K562 (cell line): ENCODE measurements at regions not wholly inside any gene's neighbourhood (a gene's known extent, or its start where the extent isn't known, plus 50 kb on each side); places are given as distances from the start of the nearest gene placed in this dataset.
A peak's percentile ranks its signal among the peaks of the same experiment; 100 is the strongest.

ENCODE experiments used
- ATAC-seq: fragments of 200-7000 bp; cut with Tn5 transposase; 3 replicates; pipeline ENCODE4 v1.9.1; 2020; ENCODE audit warnings: moderate library complexity
- BruUV-seq: library from RNA; stranded (reverse); fragments of 400-500 nt; replicated peaks from 2 replicates; lab custom pipeline; 2021; lab: Mats Ljungman, UMichigan
- CTCF ChIA-PET: fragments of 300-600 bp; formaldehyde crosslinking; extraction: SDS; loops from one replicate; lab custom pipeline; 2021; ENCODE audit warnings: low intra/inter-chr PET ratio; lab: Yijun Ruan, JAX
- POLR2A ChIA-PET: fragments of 300-600, 350-650 bp; sonication (Branson Sonifier 250); formaldehyde crosslinking; extraction: SDS; loops from one replicate; lab custom pipeline; 2021; ENCODE audit warnings: antibody characterized with exemption, inconsistent platforms; lab: Yijun Ruan, JAX
- DNase-seq, 4 experiments: peaks; one replicate each; pipeline versions ENCODE4 v3.0.0 to v3.0.0-alpha.2; 2011 to 2018; ENCODE audit warnings: low spot score in 3 of 4, mixed read lengths in 3 of 4; ENCODE audit errors: extremely low read depth in 1 of 4
- FAIRE-seq: peaks from 2 replicates; lab custom pipeline; 2011; peaks lifted over from hg19 to GRCh38; lab: Jason Lieb, UNC
- H2AFZ ChIP-seq: 2 replicates; pipeline ENCODE4 v1.6.0; 2011; ENCODE audit warnings: low read depth, low read length, control low read depth, inconsistent platforms
- H3K27ac ChIP-seq: fragments of 200-600 bp; 3 replicates; pipeline ENCODE4 v1.8.0; 2011; ENCODE audit warnings: low read depth, mild to moderate bottlenecking, control low read depth, inconsistent platforms, low read length, moderate library complexity, mixed read lengths; ENCODE audit errors: extremely low read depth
- H3K27me3 ChIP-seq, 2 experiments: fragments of 300-600 bp in 1 of 2; 2 replicates in 1 of 2; 3 replicates in 1 of 2; pipeline versions ENCODE4 v1.6.0 to v1.8.0; 2011; ENCODE audit warnings: inconsistent platforms in 2 of 2, low read length in 2 of 2, mild to moderate bottlenecking in 1 of 2, mixed read lengths in 1 of 2, moderate library complexity in 1 of 2; ENCODE audit not compliant: control insufficient read depth in 2 of 2, insufficient read depth in 2 of 2
- H3K36me3 ChIP-seq: fragments of 300-600 bp; 3 replicates; pipeline ENCODE4 v1.8.0; 2011; ENCODE audit warnings: mild to moderate bottlenecking, low read length, inconsistent platforms; ENCODE audit not compliant: control insufficient read depth, insufficient read depth
- H3K4me1 ChIP-seq, 2 experiments: fragments of 200-600 bp in 1 of 2; replicated peaks in 1 of 2; 2 replicates in 1 of 2; 3 replicates in 1 of 2; pipeline versions ENCODE4 v1.5.1 to v1.8.0; 2011; ENCODE audit warnings: inconsistent platforms in 2 of 2, low read length in 2 of 2, mild to moderate bottlenecking in 1 of 2, mixed read lengths in 1 of 2, moderate library complexity in 1 of 2; ENCODE audit not compliant: control insufficient read depth in 2 of 2, insufficient read depth in 2 of 2
- H3K4me2 ChIP-seq: 2 replicates; pipeline ENCODE4 v1.6.1; 2011; ENCODE audit warnings: low read length, control low read depth, inconsistent platforms, mixed read lengths; ENCODE audit not compliant: insufficient read depth
- H3K4me3 ChIP-seq: fragments of 200-600 bp; sonication (generic), shearing (Covaris generic); 2 replicates; pipeline ENCODE4 v1.5.1; 2016; ENCODE audit warnings: control low read depth, inconsistent platforms
- H3K79me2 ChIP-seq: fragments of 200-600 bp; 3 replicates; pipeline ENCODE4 v1.8.0; 2011; ENCODE audit warnings: low read length, inconsistent platforms; ENCODE audit not compliant: control insufficient read depth, insufficient read depth
- H3K9ac ChIP-seq, 2 experiments: 2 replicates each; pipeline versions ENCODE4 v1.6.0 to v1.6.1; 2011; ENCODE audit warnings: low read depth in 2 of 2, low read length in 2 of 2, control low read depth in 1 of 2, inconsistent platforms in 1 of 2, mild to moderate bottlenecking in 1 of 2, mixed read lengths in 1 of 2; ENCODE audit not compliant: insufficient read depth in 1 of 2
- H3K9me1 ChIP-seq: one replicate; pipeline ENCODE4 v1.6.0; 2011; ENCODE audit warnings: inconsistent platforms, mild to moderate bottlenecking, low read length, moderate library complexity; ENCODE audit not compliant: control insufficient read depth, insufficient read depth
- H3K9me3 ChIP-seq: replicated peaks from 2 replicates; pipeline ENCODE4 v1.5.1; 2011; ENCODE audit warnings: low read depth, low read length, inconsistent platforms; ENCODE audit not compliant: control insufficient read depth, insufficient read depth
- H4K20me1 ChIP-seq: replicated peaks from 2 replicates; pipeline ENCODE4 v1.6.1; 2011; ENCODE audit warnings: low read length, inconsistent platforms, mixed read lengths; ENCODE audit not compliant: control insufficient read depth, insufficient read depth
- ATF3 ChIP-seq, 2 experiments: fragments of 450-650 bp in 1 of 2; sonication (generic) in 1 of 2; formaldehyde crosslinking in 1 of 2; IDR thresholded peaks in 1 of 2; conservative IDR thresholded peaks in 1 of 2; 2 replicates each; pipeline versions ENCODE4 v1.6.1 to v1.8.1; 2016 to 2023; ENCODE audit warnings: mild to moderate bottlenecking in 2 of 2, moderate library complexity in 2 of 2, inconsistent platforms in 1 of 2, missing genetic modification reagents in 1 of 2
- CEBPG ChIP-seq, 3 experiments: fragments of 200-800 bp in 1 of 3; sonication (Bioruptor generic) in 1 of 3; sonication (generic) in 1 of 3; formaldehyde crosslinking in 1 of 3; IDR thresholded peaks in 2 of 3; conservative IDR thresholded peaks in 1 of 3; 2 replicates each; pipeline versions ENCODE4 v1.6.1 to v1.8.0; 2016 to 2022; ENCODE audit warnings: missing compliant biosample characterization in 2 of 3, missing genetic modification characterization in 2 of 3, mild to moderate bottlenecking in 1 of 3, missing genetic modification reagents in 1 of 3
- FOXJ2 ChIP-seq: fragments of 200-800 bp; sonication (Bioruptor generic); IDR thresholded peaks from 2 replicates; pipeline ENCODE4 v1.6.1; 2016; ENCODE audit warnings: missing genetic modification characterization, missing compliant biosample characterization
- MEIS2 ChIP-seq: fragments of 450-650 bp; IDR thresholded peaks from 2 replicates; pipeline ENCODE4 v1.6.1; 2014; ENCODE audit warnings: mild to moderate bottlenecking; ENCODE audit not compliant: partially characterized antibody
- RNF219 ChIP-seq: fragments of 250-450 bp; sonication (Bioruptor Pico); IDR thresholded peaks from 2 replicates; pipeline ENCODE4 v1.5.0; 2022; ENCODE audit warnings: mild to moderate bottlenecking
- TARDBP ChIP-seq: fragments of 450-650 bp; IDR thresholded peaks from 2 replicates; pipeline ENCODE4 v1.6.1; 2016
- YBX1 ChIP-seq: fragments of 450-650 bp; IDR thresholded peaks from 2 replicates; pipeline ENCODE4 v1.7.1; 2016; ENCODE audit warnings: mild to moderate bottlenecking
- ZKSCAN1 ChIP-seq: fragments of 150-350 bp; IDR thresholded peaks from 2 replicates; pipeline ENCODE4 v1.6.1; 2016; ENCODE audit warnings: low read depth, low read length
- WGBS: fragments of 100-300 bp; shearing (Covaris generic); methylation state at CpG from one replicate; pipeline ENCODE4 v1.1.6; 2016; ENCODE audit warnings: low coverage, mixed read lengths; ENCODE audit not compliant: insufficient coverage; ENCODE audit errors: missing lambda C conversion rate; 5-methylcytosine and 5-hydroxymethylcytosine counted together
- in situ Hi-C: fragments of 300-500 bp; cut with MboI; formaldehyde crosslinking; loops from 4 replicates; pipeline ENCODE4 v1.15.0; 2018; ENCODE audit warnings: inconsistent platforms, mixed read lengths
- intact Hi-C: fragments of 100-400 bp; cut with micrococcal nuclease; formaldehyde crosslinking; loops from 2 replicates; pipeline ENCODE4 v1.14.2; 2022

GRCh38 chr1:221154932-221155331 is 275.7 kb downstream of the HLX start (continued):
- no peak for TF ChIP-seq RNF219 (CRISPR knock-in tag)
- TF ChIP-seq FOXJ2 (tag) = no peak
- no peak for TF ChIP-seq TARDBP

DNA sequence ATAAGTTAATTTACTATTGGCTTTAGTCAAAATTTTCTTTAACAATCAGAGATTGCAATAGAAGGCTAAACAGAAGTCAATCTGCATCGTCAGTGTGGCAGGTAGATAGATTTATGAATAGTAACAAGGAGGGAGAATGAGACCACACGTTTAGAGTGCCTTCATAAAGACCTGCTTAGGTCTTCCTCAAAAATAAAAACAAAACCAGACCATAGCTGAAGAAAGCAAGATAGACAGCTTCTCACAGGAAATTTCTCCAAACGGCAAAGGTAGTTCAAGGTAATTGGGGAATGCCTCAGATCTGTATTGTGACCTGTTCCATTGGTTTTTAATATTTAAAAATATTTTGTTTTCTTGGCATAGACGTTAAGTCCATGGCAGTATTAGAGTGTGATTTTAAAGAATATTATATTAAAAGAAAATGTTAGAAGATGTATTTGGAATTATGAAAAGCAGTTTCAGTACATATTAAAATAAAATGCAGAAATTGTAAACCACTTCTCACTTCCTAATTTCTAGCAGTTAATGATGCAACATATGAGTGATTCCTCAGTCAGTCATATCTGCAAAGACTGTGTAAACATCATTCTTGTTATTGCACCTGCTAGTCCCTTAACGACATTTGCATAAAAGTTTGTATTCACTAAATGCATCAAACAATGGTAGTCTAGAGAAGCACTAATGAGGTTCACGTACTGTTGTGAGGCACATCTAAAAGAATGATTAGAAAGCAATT is 278.0 kb downstream of the HLX start:
- H3K27me3 ChIP-seq = no peaks in the 10 kb centered on the region
- BruUV-seq = no TSS peak
- ChIA-PET POLR2A (no interaction called here), CTCF (no interaction called here)
- H3K4me1 ChIP-seq = no peaks in the 10 kb centered on the region
- TF ChIP-seq MEIS2 = peak; percentile 4
- TF ChIP-seq ATF3 (IDR thresholded peaks at IDR 0.05) = peak; percentile 41
- no peak for TF ChIP-seq ATF3 (CRISPR knock-in tag; conservative IDR thresholded peaks at IDR 0.05)
- TF ChIP-seq YBX1 = no peak
- TF ChIP-seq CEBPG (CRISPR knock-in tag; IDR thresholded peaks at IDR 0.05) = no peak
- TF ChIP-seq CEBPG (tag; conservative IDR thresholded peaks at IDR 0.05 in 1 of 2, IDR thresholded peaks at IDR 0.05 in 1 of 2) = peak; percentile 29 to 36; a peak in 2 of 4 replicates
- no peak for TF ChIP-seq ZKSCAN1
- FAIRE-seq = no peak
- no peak overlapping the region for H3K27ac ChIP-seq
- no peaks in the 10 kb centered on the region for H3K36me3 ChIP-seq
- H3K4me3 ChIP-seq = no peak overlapping the region
- H2AFZ ChIP-seq = no peak overlapping the region
- no peaks in the 10 kb centered on the region for H3K79me2 ChIP-seq
- H3K9me3 ChIP-seq = no peaks in the 10 kb centered on the region
- H3K9me1 ChIP-seq = no peaks in the 10 kb centered on the region
- H3K9ac ChIP-seq = no peak overlapping the region
- no peaks in the 10 kb centered on the region for H4K20me1 ChIP-seq
- H3K4me2 ChIP-seq = no peak overlapping the region
- WGBS = 6% methylated on average over 6 of the region's 6 CpGs
- no peak for DNase-seq
- in situ Hi-C loops = no loop called here
- no peak for ATAC-seq
- intact Hi-C loops = no loop called here
